NCI-H2081 (cell line): ENCODE measurements at regions not wholly inside any gene's neighbourhood (a gene's known extent, or its start where the extent isn't known, plus 50 kb on each side); places are given as distances from the start of the nearest gene placed in this dataset.
"Not testable (repeated sequence)": the region's sequence is repeated elsewhere in the genome, so short reads cannot be mapped to it uniquely, and the experiment has no call there.

Source experiments
- DNase-seq, 2 experiments: peaks; one replicate each; lab custom pipeline; 2025; lab: John Stamatoyannopoulos, UW

DNA sequence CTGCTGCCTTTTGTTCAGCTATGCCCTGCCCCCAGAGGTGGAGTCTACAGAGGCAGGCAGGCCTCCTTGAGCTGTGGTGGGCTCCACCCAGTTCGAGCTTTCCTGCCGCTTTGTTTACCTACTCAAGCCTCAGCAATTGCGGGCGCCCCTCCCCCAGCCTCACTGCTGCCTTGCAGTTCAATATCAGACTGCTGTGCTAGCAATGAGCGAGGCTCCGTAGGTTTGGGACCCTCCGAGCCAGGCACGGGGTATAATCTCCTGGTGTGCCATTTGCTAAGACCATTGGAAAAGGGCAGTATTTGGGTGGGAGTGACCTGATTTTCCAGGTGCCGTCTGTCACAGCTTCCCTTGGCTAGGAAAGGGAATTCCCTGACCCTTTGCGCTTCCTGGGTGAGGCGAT, 51.9 kb downstream of the DIPK2A start:
- not testable (repeated sequence) for DNase-seq

DNA sequence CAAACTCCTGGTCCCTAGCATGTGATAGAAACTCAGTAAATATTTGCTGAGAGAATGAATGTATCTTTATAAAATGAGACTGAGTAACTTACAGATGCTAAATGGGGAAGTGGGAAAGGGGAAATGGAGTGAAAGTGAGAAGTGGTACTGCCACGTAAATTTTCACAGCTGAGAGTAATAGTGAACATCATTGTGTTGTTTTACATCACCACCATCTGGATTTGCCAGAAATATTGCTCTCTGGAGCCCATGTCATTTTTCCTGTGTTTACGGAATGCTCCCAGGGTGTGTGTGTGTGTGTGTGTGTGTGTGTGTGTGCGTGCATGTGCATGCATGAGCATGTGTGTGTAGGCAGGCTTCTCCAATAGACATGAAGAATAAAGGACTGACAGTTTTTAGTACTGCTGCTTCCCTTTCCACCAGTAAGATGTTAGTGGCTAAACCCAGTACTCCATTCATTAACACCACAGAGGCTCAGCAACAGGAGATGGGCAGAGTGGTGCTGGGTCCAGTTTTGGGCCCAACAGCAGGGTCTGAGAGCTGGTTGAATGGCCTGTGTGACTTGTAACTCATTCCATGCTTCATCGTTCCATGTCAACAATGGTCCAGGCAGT, 57.3 kb downstream of the DIPK2A start:
- no peak for DNase-seq

DNA sequence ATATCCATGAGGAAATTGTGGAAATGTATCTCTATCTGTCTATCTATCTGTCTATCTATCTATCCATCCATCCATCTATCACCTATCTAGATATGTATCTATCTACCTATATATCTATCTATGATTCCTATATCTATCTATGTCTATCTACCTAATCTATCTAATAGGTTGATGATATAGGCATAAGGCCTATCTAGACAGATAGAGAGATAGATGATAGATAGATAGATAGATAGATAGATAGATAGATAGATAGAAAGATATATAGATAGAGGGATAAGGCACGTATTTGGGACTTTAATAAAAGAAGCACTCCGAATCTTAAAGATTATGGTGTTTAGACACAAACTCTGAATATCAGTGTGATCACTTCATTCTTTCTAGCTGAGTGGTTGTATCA, 58.1 kb downstream of the DIPK2A start:
- no peak for DNase-seq

DNA sequence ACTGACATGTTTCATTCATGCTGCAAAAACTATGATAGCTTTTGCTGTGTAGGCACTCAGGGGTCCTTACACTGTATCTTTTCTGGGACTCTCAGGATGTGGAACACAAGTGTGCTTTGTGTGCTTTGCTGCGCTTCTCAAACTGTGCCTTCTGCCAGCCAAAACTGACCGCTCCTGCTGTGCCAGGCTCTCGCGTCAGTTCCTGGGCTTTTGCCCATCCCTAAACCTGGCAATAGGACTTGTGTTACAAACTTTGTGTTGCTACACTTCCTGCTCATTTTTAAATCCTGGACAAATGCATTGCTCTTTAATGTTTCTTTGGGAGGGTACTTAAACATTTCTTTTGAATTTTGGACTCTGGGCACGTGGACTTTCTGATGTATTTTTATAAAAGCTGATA, 60.3 kb downstream of the DIPK2A start:
- DNase-seq, result peak in 1 of 2 experiments; percentile 18

DNA sequence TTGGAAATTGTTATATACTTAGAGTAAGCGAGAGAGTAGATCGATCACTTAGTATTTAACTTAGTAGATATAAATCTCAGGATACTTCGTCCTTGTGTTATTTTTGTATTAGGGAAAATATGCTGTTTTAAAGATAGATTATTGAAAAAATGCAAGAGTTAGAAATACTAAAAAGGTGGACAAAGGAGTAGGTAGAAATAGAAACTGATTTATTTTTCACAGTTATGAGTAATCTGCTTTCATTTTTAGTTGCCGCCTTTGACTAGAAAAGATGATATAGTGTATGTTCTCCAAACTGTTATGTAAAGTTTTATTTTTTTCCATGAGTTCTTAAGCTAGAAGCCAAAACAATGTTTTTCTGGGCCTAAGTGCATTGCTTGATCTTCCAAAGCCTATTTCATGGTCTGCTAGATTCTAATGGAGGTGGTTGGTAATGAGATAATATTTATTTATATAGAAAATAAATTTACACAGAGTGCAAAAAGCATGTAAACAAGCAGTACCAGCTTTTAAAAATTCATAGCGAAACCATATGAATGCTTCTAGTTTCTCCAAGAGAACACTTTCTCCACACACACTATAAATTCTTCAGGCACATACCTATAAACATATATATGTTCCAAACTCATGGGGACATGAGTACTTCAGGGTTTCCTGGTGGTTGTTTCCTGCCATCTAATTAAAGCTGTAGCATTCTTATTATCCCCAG, 61.1 kb downstream of the DIPK2A start:
- no peak for DNase-seq

DNA sequence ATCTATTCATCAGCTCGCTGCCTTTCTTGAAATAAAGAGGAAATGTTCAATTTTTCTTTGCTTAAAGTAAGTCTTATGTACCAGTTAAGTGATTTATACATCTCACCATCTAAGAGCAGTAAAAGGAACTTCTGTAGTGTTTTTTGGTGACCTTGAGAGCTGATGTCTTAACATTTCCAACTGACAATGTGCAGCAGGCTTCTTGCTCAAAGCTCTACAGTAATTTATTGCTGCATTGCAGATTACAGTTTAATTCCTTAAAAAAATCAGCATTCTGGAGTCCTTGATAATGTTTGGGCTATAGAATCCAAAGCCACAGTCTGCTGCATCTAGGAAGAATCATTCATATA, 61.6 kb downstream of the DIPK2A start:
- DNase-seq, result no peak

DNA sequence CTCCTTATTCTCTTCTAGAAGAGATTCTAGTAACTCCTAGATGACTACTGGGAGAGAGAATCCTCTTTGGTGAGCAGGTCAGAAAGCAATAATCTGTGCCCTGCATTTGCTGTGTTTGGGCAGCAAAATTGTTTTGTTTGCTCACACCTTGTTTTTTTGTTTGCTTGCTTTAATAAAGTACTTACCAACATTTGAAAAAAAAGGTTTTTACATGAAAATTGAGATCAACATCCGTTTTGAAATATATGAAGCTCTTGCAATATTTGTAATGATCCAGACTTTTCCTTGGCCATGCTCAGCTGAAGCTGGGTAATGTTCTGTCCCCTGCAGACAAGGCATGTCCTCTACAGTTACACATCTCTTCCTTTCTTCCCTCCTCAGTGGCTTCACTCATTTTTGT, 62.2 kb downstream of the DIPK2A start:
- DNase-seq, result no peak

DNA sequence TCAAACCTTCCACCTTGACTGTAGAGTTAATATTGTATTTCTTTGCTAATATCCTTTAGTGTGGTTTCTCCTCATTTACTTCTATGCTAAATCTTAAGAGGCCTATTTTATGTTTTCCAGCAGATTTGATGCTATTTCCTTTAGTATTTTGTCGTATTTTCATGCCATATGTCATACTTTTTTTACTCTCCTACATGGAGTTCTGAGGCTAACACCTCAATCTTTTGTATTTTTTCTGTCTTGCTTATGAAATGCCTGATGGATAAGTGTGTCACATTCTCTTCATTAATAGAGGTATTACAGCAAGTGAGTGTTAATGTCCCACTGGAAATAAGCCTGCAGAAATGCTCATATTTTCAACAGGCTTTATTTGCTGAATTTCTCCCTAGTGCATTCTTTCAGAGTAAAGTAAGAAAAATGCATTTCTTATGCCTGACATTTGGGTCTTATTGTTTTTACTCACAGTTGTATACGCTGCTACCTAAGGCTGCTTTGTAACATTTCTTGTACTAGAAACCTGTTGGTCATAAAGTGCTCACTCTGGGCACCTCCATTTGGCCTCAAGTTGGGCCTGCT, 63.2 kb downstream of the DIPK2A start:
- DNase-seq, result no peak

DNA sequence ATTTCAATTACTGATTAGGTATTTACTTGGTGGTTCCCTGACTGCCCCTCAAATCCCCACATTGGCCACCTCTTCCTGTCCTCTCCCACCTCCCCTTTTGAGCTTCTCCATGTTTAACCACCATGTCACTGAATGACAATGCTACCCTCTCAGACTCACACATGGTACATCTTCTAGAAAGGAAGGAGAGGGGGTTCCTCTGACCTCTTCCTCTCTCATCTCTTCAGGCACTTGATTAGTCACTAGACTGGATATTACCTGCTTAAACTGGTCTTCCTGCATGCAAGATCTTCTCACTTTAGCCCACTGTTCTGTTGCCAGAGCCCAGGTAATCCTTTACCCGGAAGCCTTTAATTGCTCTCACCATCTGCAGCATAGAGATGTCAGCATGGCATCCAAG, 64.9 kb downstream of the DIPK2A start:
- DNase-seq, result no peak

DNA sequence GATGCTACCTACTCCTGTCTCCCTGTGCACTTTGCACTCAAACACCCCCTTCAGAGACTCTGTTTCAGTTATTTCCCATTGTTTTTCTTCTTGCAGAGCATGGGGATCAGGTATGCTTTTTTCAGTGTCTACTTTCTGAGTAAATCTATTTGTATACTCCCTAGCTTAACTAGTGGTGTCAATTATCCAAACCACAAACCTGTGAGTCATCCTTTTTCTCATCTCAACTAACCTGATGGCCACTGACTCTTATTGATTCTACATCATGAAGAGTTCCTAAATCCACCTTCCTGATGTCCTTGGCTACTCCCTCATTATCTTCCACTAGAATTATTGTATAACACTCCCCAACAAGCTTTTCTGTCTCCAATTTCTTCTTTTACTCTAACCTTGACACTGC, 68.0 kb downstream of the DIPK2A start:
- no peak for DNase-seq

DNA sequence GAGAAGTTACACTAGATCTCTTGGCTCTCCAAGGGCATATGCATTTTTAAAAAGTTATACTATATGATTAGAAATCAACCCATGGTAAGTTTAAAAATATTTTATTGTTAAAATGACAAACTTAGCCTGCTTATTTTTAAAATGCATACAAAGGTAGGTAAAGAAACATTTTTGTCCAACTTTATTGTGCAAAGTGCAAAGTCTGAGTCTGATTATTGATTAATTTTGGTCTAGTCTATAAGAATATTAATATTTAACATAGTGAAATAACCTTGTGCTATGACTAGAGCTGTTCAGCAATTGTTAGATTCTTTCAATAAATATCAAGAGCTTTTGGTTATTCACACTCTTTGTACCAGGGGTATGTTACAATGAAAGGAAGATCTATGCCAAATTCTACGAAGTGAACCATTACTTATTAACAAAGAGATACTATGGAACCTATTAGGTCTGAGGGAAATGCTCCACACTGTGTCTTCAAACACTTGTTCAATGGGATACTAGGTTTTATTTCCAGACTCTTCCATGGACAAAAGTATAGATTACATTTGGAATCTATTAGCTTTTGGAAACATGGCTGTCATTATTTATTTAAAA, 70.4 kb downstream of the DIPK2A start:
- no peak for DNase-seq

DNA sequence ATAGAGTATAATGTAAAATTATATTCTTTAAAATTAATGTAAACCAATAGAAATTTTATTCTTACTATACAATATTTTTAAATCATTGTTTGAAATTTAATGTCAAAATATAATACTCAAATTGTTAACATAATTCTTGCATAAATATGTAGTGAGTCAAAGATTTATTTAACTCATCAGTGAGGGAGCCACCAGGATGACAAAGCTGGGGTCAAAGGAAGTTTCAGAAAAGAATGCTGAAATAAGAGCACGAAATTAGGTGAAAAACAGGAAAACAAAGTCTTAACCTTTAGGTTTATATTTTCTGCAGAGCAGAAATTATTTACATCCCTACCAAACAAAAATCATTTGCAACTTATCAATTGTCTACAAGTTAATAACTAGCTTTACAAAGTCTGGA, 74.1 kb downstream of the DIPK2A start:
- no peak for DNase-seq

DNA sequence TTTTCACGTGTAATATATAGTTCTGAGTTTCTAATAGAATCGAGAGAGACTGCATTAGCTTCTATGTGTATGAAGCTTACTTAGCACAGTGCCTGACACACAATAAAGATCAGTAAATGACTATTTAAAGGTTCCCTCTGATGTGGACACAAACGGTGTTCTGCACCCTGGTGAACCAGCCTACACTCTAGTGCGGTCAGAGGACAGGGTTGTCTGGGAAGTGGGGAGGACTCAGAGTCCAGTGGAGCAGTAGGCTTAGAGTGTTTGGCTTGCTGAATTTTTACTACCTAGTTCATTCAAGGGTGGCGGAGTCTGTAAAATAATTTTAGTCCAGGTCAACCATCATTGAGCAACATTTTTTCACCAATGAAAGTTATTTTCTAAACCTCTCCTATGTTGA, 77.8 kb downstream of the DIPK2A start:
- DNase-seq, result no peak

DNA sequence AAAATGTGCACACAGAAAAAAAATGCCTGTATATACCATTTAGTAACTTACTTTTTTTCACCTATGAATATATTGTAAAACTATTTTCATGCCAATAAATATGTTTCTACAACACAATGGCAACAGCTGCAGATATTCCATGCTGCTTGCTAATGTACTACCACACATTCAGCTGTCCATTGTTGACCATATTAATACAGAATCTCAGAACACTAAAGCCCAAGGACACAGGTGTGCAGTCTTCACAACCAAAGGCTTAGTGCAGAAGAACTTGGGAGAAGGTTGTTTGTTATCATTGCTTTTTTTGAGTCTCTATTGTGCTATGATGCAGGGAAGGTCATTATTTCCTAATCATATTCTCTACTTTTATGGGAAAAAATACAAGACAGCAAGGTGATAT, 79.6 kb downstream of the DIPK2A start:
- no peak for DNase-seq

DNA sequence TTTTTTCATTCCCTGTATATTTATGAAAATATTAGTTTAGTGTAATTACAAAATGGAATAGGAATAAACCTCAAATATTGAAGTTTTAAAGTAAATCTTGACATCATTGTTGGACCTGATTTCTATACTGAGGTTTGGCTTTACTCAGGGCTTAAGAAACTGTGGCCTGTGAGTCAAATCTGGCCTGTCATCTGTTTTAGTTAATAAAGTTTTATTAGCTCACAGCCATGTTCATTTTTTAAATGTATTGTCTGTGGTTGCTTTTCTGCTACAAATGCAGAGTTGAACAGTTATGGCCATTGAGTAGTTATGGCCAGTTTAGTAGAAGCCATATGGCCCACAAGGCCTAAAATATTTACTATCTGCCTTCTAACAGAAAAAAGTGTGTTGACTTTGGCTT, 80.7 kb downstream of the DIPK2A start:
- DNase-seq, result no peak

DNA sequence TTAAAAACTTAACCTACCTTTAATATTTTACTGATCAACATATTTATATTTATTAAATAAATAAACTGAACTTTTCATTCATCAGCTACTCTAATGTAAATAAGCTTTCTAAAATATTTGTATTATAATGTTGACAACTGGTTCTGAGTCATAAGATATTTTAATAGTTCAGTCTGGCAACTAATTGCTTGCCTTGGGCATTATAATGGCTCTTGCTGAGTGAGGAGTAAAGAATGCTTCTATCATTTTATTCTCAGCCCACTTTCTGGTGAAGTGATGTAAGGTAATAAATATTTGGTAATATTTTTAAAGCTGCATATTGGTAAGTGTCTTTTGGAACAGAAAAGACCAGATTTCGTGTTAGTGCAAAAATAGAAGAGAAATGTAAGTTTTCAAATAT, 81.5 kb downstream of the DIPK2A start:
- DNase-seq, result no peak

DNA sequence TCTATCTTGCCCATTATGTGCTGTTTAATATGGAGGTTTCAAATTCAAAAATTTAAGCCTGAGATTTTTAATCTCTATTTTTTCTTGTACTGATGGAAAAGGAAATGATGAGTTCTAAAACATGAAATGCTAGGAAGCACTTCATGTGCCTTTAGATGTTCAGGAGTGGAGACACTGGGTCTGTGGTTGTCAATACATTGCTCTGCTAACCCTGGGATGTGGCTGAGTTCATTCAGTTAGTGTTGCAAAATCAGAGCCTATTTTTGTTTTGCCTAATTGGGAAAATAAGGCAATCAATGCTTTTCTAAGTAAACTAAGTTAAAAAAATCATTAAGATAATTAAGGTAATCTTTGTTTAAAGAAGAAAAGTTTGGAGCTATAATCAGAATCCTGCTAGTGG, 83.1 kb downstream of the DIPK2A start:
- no peak for DNase-seq

DNA sequence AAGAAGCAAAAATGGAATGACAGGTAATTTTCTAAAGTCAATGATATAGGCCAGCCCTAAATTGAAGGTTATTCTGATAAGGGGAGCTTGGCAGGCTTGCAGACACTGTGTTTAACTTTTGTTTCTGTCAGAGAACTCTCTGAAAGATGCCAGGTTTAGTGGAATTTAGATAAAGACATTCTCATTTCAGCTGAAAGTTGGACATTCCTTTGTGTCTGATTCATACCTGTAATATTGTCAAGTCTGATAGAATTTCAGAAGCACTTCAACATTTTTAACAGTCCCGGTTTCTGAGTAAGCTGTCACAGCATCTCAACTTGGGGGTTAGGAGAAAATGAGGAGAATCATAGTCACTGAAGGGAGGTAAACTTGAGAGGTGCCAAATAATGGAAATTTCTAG, 84.0 kb downstream of the DIPK2A start:
- no peak for DNase-seq

DNA sequence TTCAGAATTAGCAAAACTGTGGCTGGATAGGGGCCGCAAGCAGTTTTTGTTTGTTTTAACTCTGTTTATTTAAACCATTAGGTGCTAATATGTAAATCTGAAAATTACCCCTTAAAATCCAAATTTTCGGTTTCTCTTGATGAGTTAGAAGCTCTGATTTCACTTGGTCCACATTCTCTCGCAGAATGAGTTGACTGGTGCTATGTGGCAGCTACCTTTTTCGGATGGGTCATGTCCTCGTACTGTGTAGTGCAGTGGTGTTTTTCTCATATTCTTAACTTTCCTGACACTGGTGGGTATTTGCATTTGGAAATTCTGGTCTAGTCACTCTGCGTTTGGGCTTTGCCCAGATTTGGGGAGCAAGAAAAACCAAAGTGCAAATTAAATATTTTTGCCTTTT, 87.1 kb downstream of the DIPK2A start:
- no peak for DNase-seq

DNA sequence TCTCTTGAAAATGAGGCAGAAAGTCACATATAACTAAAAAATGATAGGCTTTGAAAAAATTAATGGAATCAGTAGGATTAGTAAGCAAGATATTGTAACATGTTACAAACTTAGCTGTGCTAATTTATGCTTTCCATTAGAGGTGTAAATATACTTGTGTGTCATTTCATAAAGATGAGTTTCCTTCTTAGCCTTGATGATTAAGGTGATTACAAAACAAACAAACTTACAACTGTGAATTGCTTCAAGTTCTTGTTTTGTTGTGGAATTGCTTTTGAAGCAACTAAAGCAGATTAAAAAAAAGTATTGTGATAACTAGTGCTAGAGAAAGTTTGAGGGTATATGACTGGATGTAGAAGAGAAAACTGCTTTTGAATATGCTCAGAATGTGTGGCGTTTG, 87.9 kb downstream of the DIPK2A start:
- no peak for DNase-seq

DNA sequence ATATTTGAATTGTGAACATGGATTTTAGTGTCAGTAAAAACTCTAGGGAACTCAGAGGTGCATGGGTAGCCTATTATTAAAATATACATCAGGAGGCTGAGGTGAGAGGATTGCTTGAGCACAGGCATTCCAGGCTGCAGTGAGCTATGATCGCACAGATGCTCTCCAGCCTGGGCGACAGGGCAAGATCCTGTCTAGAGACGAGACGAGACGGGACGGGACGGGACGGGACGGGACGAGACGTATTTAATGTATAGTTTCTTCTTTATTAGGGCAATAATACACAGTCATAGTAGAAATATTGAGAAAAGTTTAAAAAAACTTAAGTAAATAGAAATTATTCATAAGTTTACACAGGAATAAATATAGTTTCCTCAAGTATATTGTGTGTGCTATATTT, 89.3 kb downstream of the DIPK2A start:
- no peak for DNase-seq

DNA sequence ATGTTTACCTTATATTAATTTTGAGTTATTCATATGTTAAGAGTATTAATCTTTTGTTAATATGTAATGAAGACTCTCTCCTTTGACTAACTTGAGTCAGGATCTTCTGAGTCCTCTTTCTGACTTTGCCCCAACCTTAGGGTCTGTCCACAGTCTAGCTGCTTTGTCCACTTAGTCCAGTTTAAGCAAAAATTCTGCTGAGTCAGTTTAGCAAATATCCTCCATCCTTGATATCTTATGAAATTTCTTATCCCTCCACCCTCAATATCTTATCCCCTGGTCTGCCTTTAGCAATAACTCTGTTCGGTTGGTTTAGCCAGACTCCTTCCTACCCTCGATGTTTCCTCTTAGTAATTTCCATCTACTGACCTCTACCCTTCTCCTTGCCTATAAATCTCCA, 91.7 kb downstream of the DIPK2A start:
- DNase-seq, result no peak

DNA sequence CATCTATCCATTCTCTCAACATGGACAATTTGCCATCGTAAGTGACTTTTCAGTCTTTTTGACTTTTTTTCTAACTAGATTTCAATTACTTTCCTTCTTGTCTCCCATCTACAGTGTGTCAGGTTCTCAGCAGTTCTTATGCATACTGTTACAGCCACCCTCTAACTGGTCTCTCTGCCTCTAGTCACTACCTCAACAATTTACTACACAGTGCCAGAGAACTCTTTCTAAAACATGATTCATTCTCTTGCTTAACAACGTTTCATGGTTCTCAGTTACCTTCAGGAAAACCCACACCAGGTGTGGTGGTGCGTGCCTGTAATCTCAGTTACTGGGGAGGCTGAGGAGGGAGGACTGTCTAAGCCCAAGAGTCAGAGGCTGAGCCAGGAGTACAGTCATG, 95.4 kb downstream of the DIPK2A start:
- no peak for DNase-seq

DNA sequence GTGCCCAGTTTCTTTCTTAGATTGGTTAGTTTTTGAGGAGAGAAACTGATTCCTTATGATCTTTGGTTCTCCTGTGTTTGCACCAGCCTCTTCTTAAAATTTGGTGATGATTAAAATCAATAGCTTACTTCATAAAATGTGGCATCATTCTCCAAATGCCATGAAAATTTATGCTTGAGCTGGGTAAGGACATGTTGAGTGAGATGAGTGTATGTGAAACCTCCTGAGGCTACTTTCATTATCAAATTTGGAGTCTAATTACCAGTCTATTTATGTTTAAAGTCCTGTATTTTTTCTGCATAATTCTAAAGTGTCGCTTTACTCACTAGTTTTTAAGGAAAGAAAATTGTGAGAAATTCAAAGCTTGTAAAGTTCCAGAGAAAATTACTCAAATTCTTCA, 102.1 kb downstream of the DIPK2A start:
- no peak for DNase-seq
